Left hindlimb (tissue), 1 donor: ENCODE measurements at regions not wholly inside any gene's neighbourhood (a gene's known extent, or its start where the extent isn't known, plus 50 kb on each side); places are given as distances from the start of the nearest gene placed in this dataset.
"Not testable (repeated sequence)": the region's sequence is repeated elsewhere in the genome, so short reads cannot be mapped to it uniquely, and the experiment has no call there.

Experiments
- DNase-seq: peaks from one replicate; pipeline ENCODE4 v3.0.0-alpha.2; 2018

- no peak for DNase-seq
Measured at GRCh38 chr3:25169151-25169550, 258.9 kb upstream of the RARB start.

DNA sequence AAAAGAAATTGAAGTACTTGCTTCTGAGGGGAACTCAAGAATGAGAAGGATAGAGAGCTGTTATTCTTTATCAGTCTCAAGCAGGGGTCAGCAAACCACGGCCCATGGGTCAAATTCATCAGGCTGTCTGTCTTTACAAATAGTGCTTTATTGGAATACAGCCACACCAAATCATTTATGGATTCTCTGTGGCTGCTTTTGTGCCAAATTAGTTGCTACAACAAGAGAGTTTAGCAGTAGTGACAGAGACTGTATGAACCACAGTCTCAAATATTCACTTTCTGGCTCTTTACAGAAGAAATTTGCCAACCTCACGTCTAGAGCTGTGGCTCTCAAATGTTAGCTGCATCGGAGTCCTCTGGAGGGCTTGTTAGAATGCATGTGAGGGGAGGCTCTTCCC lies 258.0 kb upstream of the RARB start:
- DNase-seq = no peak

DNA sequence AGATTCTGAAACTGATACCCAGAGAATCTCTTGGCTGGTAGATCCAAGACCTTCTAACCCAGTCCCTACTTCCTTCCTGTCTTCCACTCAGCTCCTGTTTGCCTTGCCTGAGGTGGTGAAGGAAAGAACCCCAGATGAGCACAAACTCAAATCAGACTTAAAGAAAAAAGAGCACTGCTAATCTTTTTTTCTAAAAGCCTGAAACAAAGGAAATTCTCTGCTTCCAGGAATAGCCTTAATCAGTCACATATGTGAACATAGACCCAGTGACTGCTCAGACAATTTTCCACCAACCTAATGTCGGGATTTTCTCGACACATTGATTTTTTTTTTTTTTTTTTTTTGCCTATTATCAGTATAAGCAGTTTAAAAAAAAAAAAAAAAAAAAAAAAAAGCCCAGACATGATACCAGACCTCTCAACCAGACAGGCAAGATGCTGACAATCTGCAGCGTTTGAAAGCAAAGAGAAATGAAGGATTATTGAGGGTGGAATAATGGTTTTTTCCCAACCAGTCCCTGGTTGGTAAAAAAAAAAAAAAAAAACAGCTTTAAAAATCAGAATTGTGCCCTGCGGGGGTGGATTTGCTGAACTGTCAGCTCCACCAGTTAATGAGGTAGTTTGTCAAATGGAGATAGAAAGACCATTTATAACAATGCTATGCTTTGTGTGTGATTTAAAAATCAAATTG lies 256.8 kb upstream of the RARB start:
- no peak for DNase-seq

- DNase-seq = no peak
Measured at GRCh38 chr3:25171897-25172296, 256.2 kb upstream of the RARB start.

DNA sequence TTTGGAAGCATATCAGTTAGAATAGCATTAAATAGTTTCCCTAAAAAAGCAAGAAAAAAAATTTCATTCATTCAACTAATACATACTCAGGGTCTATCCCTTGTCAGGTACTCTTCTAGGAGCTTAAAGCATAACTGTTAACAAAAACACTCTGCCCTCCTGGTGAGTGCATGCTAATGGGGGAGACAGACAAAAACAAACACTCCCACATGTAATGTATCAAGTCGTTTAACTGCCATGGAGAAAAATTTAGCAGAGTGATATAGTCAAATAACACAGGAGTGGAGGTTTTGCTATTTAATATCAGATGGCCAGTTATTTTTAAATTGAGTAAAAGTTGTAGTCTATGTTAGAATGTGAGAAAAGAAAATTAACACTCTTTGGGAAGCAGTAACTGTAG lies 254.5 kb upstream of the RARB start:
- DNase-seq = no peak

DNA sequence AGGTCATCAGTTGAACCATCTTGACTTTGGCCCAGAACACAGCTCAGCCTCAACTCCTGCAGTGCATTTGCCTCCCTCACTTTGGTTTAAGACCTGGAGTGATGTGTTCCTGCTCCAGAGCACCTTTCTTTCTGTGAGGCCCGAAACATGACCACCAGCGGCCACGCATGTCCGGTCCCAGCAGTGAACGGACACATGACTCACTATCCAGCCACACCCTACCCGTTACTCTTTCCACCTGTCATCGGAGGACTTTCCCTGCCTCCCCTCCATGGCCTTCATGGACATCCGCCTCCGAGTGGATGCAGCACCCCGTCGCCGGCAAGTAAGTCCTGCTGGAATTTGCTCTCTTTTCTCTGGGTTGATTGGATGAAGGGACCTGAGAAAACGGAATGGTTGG lies 253.8 kb upstream of the RARB start:
- DNase-seq = no peak

- no peak for DNase-seq
Measured at GRCh38 chr3:25177041-25177440, 251.0 kb upstream of the RARB start.

DNA sequence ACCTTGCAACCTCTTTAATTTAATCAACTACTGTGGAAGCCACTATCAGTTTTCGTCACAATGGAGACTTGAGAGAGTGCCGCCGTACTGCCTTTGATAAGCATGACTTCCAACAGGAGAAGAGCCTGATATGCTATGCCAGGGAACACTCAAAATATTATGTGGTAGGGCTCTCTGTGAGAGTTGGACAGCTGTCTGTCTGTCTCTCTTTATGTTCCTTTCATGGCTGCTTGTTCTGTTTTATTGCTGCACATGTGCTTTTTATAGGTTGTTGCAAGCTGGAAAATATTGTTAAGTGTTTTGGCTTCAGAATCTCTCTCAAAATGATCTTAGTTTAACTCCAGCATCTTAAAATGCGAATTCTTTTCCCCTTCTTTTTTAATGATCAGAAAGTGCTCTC lies 249.4 kb upstream of the RARB start:
- DNase-seq = no peak

GRCh38 chr3:25181096-25181495 lies 247.0 kb upstream of the RARB start:
- no peak for DNase-seq

DNA sequence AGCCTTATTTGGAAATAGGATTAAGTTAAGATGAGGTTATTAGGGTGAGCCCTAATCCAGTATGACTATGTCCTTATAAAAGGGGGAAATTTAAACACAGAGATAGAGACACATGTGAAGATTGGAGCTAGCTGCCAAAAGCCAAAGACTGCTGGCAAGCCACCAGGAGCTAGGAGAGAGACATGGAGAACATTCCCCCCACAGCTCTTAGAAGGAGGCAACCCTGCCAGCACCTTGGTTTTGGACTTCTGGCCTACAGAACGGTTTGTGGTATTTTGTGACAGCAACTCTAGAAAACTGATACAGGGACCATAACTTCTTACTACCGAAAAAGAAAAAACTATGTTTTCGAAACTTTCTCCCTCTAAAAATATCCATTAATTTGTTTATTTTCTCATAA lies 245.3 kb upstream of the RARB start:
- no peak for DNase-seq

- no peak for DNase-seq
Measured at GRCh38 chr3:25184641-25185250, 243.3 kb upstream of the RARB start.

DNA sequence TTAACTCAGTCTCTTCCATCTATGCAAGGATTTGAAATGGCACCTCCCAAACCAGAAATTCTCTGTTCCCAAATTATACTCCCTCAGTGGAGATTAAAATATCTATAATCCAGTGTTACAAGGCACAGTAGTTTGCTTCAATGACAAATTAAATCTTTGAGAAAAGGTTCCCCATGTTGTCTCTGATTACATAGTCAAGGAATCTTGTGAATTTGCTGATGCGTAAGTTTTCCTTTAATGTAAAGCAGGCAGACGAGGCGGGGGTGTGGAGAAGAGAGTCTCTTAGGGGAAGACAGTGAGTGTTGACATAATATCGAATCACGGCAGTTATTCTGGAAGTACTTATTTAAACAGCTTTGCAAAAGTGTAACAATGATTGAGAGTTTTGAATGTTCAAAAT lies 236.4 kb upstream of the RARB start:
- no peak for DNase-seq

GRCh38 chr3:25199567-25199966 lies 228.5 kb upstream of the RARB start:
- DNase-seq = not testable (repeated sequence)

- DNase-seq = no peak
Measured at GRCh38 chr3:25212736-25213135, 215.3 kb upstream of the RARB start.

DNA sequence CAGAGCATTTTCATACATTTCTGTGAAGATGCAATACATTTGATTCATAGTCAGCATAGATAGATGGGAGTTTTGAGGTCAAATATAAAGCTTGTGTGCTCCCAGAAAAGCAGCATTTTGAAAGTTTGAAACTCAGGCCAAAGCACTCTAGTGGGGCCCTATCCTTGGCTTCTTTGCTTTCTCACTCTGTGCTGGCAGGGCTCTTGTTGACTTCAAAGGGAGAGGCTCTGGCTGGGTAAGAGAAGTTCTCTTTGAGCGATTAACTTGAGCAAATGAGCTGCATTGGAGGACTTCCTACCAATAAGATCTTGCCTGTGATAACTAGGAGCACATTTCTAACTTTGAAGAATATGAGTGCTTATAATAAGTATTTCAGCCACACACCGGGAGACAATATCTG lies 214.0 kb upstream of the RARB start:
- peak; percentile 40 for DNase-seq

GRCh38 chr3:25218362-25218761 lies 209.7 kb upstream of the RARB start:
- no peak for DNase-seq

- DNase-seq = no peak
Measured at GRCh38 chr3:25226747-25227146, 201.3 kb upstream of the RARB start.

- DNase-seq = no peak
Measured at GRCh38 chr3:25229586-25229985, 198.5 kb upstream of the RARB start.

GRCh38 chr3:25235031-25235430 lies 193.0 kb upstream of the RARB start:
- DNase-seq = no peak

- no peak for DNase-seq
Measured at GRCh38 chr3:25235466-25235865, 192.6 kb upstream of the RARB start.

GRCh38 chr3:25237602-25238001 lies 190.5 kb upstream of the RARB start:
- DNase-seq = no peak

DNA sequence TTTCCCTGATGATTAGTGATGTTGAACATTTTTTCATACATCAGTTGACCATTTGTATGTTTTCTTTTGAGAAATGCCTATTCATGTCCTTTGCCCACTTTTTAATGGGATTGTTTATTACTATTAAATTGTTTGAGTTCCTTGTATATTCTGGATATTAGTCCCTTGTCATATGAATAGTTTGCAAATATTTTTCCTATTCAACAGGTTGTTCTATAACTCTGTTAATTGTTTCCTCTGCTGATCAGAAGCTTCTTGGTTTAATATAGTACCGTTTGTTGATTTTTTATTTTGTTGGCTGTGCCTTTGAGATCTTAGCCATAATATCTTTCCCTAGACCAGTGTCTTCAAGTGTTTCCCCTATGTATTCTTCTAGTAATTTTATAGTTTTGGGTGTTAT lies 189.0 kb upstream of the RARB start:
- no peak for DNase-seq

GRCh38 chr3:25246913-25247312 lies 181.2 kb upstream of the RARB start:
- no peak for DNase-seq

DNA sequence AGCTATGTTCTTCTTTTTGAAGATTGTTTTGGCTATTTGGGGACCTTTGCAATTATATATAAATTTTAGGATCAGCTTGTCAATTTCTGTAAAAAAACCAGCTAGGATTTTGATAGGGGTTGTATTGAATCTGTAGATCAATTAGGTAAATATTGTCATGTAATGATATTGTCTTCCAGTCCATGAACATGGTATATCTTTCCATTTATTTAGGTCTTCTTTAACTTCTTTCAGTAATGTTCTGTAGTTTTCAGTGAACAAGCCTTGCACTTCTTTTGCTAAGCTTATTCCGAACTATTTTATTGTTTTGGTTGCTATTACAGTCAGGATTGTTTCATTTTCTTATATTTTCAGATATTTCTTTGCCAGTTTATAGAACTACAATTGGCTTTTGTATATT lies 175.8 kb upstream of the RARB start:
- no peak for DNase-seq

- DNase-seq = no peak
Measured at GRCh38 chr3:25257026-25257425, 171.0 kb upstream of the RARB start.
